ENCODE measurements at regions not wholly inside any gene's neighbourhood (a gene's known extent, or its start where the extent isn't known, plus 50 kb on each side); places are given as distances from the start of the nearest gene placed in this dataset.

DNA sequence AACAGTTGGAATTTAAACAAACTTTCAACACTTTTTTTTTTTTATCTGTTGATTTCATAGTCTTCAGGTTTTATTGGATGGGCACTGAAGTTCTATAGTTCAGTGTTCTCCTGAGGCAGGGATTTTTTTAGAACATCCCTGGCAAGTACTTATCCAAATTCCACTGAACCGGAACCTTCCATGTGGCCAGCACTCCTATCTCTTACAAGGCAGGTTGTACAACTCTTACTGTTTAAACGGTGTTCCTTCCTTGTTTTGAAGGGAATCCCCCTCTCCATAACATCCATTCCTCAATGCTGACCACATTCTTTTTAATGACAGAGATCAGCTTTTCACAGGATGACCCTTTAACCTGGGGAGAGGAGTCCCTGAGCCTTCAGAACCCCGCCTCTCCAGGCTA is 238.9 kb upstream of the CTBP2 start:
- H3K36me3 ChIP-seq: no peaks in the 10 kb centered on the region
- H4K20me1 ChIP-seq: no peaks in the 10 kb centered on the region
- no peak overlapping the region for H3K27ac ChIP-seq
- no peak for TF ChIP-seq Cebpa-rat (IDR thresholded peaks at IDR 0.05)
- H3K9ac ChIP-seq: no peak overlapping the region
- H3K4me1 ChIP-seq: no peaks in the 10 kb centered on the region
- no peak overlapping the region for H3K4me3 ChIP-seq
- peaks cover 3% of the 10 kb centered on the region; the same call in 1 of the 2 replicates for H3K9me3 ChIP-seq
- no peaks in the 10 kb centered on the region for H3K27me3 ChIP-seq
- no peak overlapping the region for H3K4me2 ChIP-seq

GRCh38 chr10:125398270-125398669 is 237.9 kb upstream of the CTBP2 start:
- H3K27me3 ChIP-seq: no peaks in the 10 kb centered on the region
- no peak overlapping the region for H3K9ac ChIP-seq
- no peak overlapping the region for H3K4me3 ChIP-seq
- TF ChIP-seq Cebpa-rat (IDR thresholded peaks at IDR 0.05): no peak
- no peak overlapping the region for H3K4me2 ChIP-seq
- H3K4me1 ChIP-seq: no peaks in the 10 kb centered on the region
- no peaks in the 10 kb centered on the region for H3K36me3 ChIP-seq
- H3K27ac ChIP-seq: no peak overlapping the region
- peaks cover 3% of the 10 kb centered on the region; the same call in 1 of the 2 replicates for H3K9me3 ChIP-seq
- H4K20me1 ChIP-seq: no peaks in the 10 kb centered on the region

GRCh38 chr10:125397608-125398007 is 237.2 kb upstream of the CTBP2 start:
- Histone ChIP-seq H3K9ac (no peak overlapping the region), H3K27me3 (no peaks in the 10 kb centered on the region), H3K36me3 (no peaks in the 10 kb centered on the region), H3K4me1 (no peaks in the 10 kb centered on the region), H3K9me3 (peaks cover 3% of the 10 kb centered on the region; the same call in 1 of the 2 replicates), H4K20me1 (no peaks in the 10 kb centered on the region), H3K27ac (no peak overlapping the region), H3K4me3 (no peak overlapping the region), H3K4me2 (no peak overlapping the region)
- TF ChIP-seq Cebpa-rat (IDR thresholded peaks at IDR 0.05): no peak

- Histone ChIP-seq H4K20me1 (no peaks in the 10 kb centered on the region), H3K27ac (no peak overlapping the region), H3K27me3 (no peaks in the 10 kb centered on the region), H3K4me2 (no peak overlapping the region), H3K9me3 (no peaks in the 10 kb centered on the region), H3K36me3 (no peaks in the 10 kb centered on the region), H3K4me1 (no peaks in the 10 kb centered on the region), H3K4me3 (no peak overlapping the region), H3K9ac (no peak overlapping the region)
- TF ChIP-seq Cebpa-rat (IDR thresholded peaks at IDR 0.05): no peak
Measured at GRCh38 chr10:125396676-125397075, 236.3 kb upstream of the CTBP2 start.

GRCh38 chr10:125392609-125393008 is 232.2 kb upstream of the CTBP2 start:
- Histone ChIP-seq H3K4me1 (no peaks in the 10 kb centered on the region), H3K27ac (no peak overlapping the region)

GRCh38 chr10:125392154-125392553 is 231.8 kb upstream of the CTBP2 start:
- Histone ChIP-seq H3K9ac (no peak overlapping the region), H3K36me3 (no peaks in the 10 kb centered on the region), H3K4me3 (no peak overlapping the region), H4K20me1 (no peaks in the 10 kb centered on the region), H3K9me3 (peaks cover 22% of the 10 kb centered on the region), H3K4me1 (no peaks in the 10 kb centered on the region), H3K27me3 (no peaks in the 10 kb centered on the region), H3K27ac (no peak overlapping the region), H3K4me2 (no peak overlapping the region)
- no peak for TF ChIP-seq Cebpa-rat (IDR thresholded peaks at IDR 0.05)

More at GRCh38 chr10:125392609-125393008, 232.2 kb upstream of the CTBP2 start:
- no peak for TF ChIP-seq Cebpa-rat (IDR thresholded peaks at IDR 0.05)
- Histone ChIP-seq H3K4me2 (no peak overlapping the region), H4K20me1 (no peaks in the 10 kb centered on the region), H3K27me3 (no peaks in the 10 kb centered on the region), H3K4me3 (no peak overlapping the region), H3K9me3 (peaks cover 22% of the 10 kb centered on the region), H3K9ac (no peak overlapping the region), H3K36me3 (no peaks in the 10 kb centered on the region)

DNA sequence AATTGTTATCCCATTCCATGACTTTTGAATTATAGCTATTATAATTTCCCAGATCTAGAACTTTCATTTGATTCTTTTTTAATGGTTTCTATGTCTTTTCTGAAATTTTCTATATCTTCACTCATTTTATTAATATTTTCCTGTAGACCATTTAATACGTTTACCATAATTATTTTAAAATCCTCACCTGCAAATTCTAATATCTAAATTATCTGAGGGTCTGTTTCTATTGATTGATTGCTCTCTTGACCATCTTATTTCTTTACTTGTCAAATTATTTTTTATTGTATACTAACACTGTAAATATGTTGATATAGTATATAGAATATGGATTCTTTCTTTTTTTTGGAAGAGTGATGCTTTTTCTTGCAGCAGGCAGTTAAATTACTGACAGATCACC is 229.3 kb upstream of the CTBP2 start:
- Histone ChIP-seq H3K9me3 (peaks cover 22% of the 10 kb centered on the region), H3K9ac (no peak overlapping the region), H3K4me3 (no peak overlapping the region), H4K20me1 (no peaks in the 10 kb centered on the region), H3K36me3 (no peaks in the 10 kb centered on the region), H3K27ac (no peak overlapping the region), H3K4me2 (no peak overlapping the region), H3K27me3 (no peaks in the 10 kb centered on the region), H3K4me1 (no peaks in the 10 kb centered on the region)
- no peak for TF ChIP-seq Cebpa-rat (IDR thresholded peaks at IDR 0.05)

DNA sequence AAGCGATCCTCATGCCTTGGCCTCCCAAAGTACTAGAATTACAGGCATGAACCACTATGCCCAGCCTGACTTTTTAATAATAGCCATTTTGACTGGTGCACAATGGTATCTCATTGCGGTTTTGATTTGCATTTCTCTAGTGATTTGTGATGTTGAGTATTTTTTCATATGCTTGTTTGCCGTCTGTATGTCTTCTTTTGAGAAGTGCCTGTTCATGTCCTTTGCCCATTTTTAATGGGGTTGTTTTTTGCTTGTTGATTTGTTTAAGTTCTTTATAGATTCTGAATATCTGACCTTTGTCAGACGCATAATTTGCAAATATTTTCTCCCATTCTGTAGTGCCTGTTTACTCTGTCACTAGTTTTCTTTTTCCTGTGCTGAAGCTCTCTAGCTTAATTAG is 219.2 kb upstream of the CTBP2 start:
- Histone ChIP-seq H3K27me3 (no peaks in the 10 kb centered on the region), H3K4me1 (peaks cover 5% of the 10 kb centered on the region; the same call in 1 of the 2 replicates), H4K20me1 (no peaks in the 10 kb centered on the region), H3K9ac (no peak overlapping the region), H3K27ac (no peak overlapping the region), H3K4me3 (no peak overlapping the region), H3K9me3 (peaks cover 34% of the 10 kb centered on the region), H3K4me2 (no peak overlapping the region), H3K36me3 (no peaks in the 10 kb centered on the region)
- TF ChIP-seq Cebpa-rat (IDR thresholded peaks at IDR 0.05): no peak

DNA sequence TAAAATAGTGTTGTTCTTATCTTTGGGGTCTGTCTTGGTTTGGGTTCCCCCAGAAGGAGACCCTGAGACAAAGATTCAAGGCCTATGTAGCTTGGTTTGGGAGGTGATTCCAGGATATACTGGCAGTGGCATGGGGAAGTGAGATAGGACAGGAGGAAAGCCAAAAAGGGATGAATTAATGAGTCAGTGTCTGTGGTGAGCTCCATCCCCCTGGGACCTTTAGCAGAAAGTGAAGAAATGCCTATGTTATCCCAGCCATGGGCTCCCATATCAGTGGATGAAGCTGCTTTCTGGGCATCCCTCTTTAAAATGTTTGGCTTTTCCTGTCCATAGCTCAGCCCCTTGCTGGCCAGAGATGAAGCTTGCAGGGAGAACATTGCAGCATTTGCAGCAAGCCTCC is 217.0 kb upstream of the CTBP2 start:
- Histone ChIP-seq H3K9ac (no peak overlapping the region), H4K20me1 (no peaks in the 10 kb centered on the region), H3K4me1 (peaks cover 5% of the 10 kb centered on the region; the same call in 1 of the 2 replicates), H3K36me3 (no peaks in the 10 kb centered on the region), H3K4me3 (no peak overlapping the region), H3K9me3 (peaks cover 23% of the 10 kb centered on the region), H3K27ac (no peak overlapping the region), H3K4me2 (no peak overlapping the region), H3K27me3 (no peaks in the 10 kb centered on the region)
- no peak for TF ChIP-seq Cebpa-rat (IDR thresholded peaks at IDR 0.05)

GRCh38 chr10:125375210-125375609 is 214.8 kb upstream of the CTBP2 start:
- Histone ChIP-seq H3K27ac (no peak overlapping the region), H4K20me1 (no peaks in the 10 kb centered on the region), H3K9me3 (peaks cover 17% of the 10 kb centered on the region), H3K4me2 (no peak overlapping the region), H3K9ac (no peak overlapping the region), H3K27me3 (no peaks in the 10 kb centered on the region), H3K36me3 (no peaks in the 10 kb centered on the region), H3K4me1 (peaks cover 5% of the 10 kb centered on the region; the same call in 1 of the 2 replicates), H3K4me3 (no peak overlapping the region)
- TF ChIP-seq Cebpa-rat (IDR thresholded peaks at IDR 0.05): no peak

- no peak overlapping the region for H3K27ac ChIP-seq
- H3K4me2 ChIP-seq: no peak overlapping the region
- H4K20me1 ChIP-seq: no peaks in the 10 kb centered on the region
- no peak overlapping the region for H3K9ac ChIP-seq
- no peak overlapping the region for H3K4me3 ChIP-seq
- H3K36me3 ChIP-seq: no peaks in the 10 kb centered on the region
- H3K9me3 ChIP-seq: no peaks in the 10 kb centered on the region; the same call in 1 of the 2 replicates
- no peak for TF ChIP-seq Cebpa-rat (IDR thresholded peaks at IDR 0.05)
- H3K4me1 ChIP-seq: peaks cover 6% of the 10 kb centered on the region
- H3K27me3 ChIP-seq: no peaks in the 10 kb centered on the region
Measured at GRCh38 chr10:125373546-125373945, 213.2 kb upstream of the CTBP2 start.
